ENCODE measurements at regions not wholly inside any gene's neighbourhood (a gene's known extent, or its start where the extent isn't known, plus 50 kb on each side); places are given as distances from the start of the nearest gene placed in this dataset.

- no peak for DNase-seq
These were observed 76.4 kb upstream of the ZMIZ1 start for GRCh38 chr10:78992333-78992732.

GRCh38 chr10:78993261-78993945 is 75.4 kb upstream of the ZMIZ1 start:
- H3K4me3 ChIP-seq, result no peak overlapping the region
- ATAC-seq, result no peak

More at GRCh38 chr10:78992333-78992732, 76.4 kb upstream of the ZMIZ1 start:
- H3K36me3 ChIP-seq, result no peaks in the 10 kb centered on the region
- intact Hi-C loops (cut with DNase I), result no loop called here
- H3K27ac ChIP-seq, result no peak overlapping the region
- no peaks in the 10 kb centered on the region for H3K9me3 ChIP-seq
- no peak for ATAC-seq
- TF ChIP-seq POLR2A (IDR thresholded peaks at IDR 0.05), result no peak
- H3K4me3 ChIP-seq, result no peak overlapping the region
- WGBS (ENCODE audit: insufficient coverage, low coverage, low lambda C conversion rate, missing lambda C conversion rate), result 77% methylated on average over 5 of the region's 6 CpGs
- H3K4me1 ChIP-seq, result peaks cover 0 to 12% (median 3%) of the 10 kb centered on the region in 4 donors
- no peaks in the 10 kb centered on the region for H3K27me3 ChIP-seq

GRCh38 chr10:78995987-78996791 is 72.6 kb upstream of the ZMIZ1 start:
- H3K4me3 ChIP-seq, result no peak overlapping the region
- H3K27ac ChIP-seq, result no peak overlapping the region
- WGBS (ENCODE audit: insufficient coverage, low coverage, low lambda C conversion rate, missing lambda C conversion rate), result 84% methylated on average over 10 of the region's 14 CpGs
- DNase-seq (no peak), ATAC-seq (no peak)
- TF ChIP-seq CTCF (IDR thresholded peaks at IDR 0.05) (no peak), POLR2A (IDR thresholded peaks at IDR 0.05) (no peak)
- H3K27me3 ChIP-seq, result no peaks in the 10 kb centered on the region
- H3K4me1 ChIP-seq, result peaks cover 0 to 27% (median 11%) of the 10 kb centered on the region in 4 donors
- H3K36me3 ChIP-seq, result no peaks in the 10 kb centered on the region
- no peaks in the 10 kb centered on the region for H3K9me3 ChIP-seq
- intact Hi-C loops (cut with DNase I), result no loop called here

More at GRCh38 chr10:78993261-78993945, 75.4 kb upstream of the ZMIZ1 start:
- Histone ChIP-seq H3K9me3 (no peaks in the 10 kb centered on the region), H3K27ac (no peak overlapping the region), H3K36me3 (no peaks in the 10 kb centered on the region), H3K27me3 (no peaks in the 10 kb centered on the region), H3K4me1 (peaks cover 0 to 22% (median 8%) of the 10 kb centered on the region in 4 donors)
- TF ChIP-seq POLR2A (IDR thresholded peaks at IDR 0.05), result no peak
- DNase-seq, result no peak
- intact Hi-C loops (cut with DNase I), result no loop called here
- WGBS (ENCODE audit: insufficient coverage, low coverage, low lambda C conversion rate, missing lambda C conversion rate), result 88% methylated on average over 4 of the region's 10 CpGs

GRCh38 chr10:78996792-78997129 is 72.0 kb upstream of the ZMIZ1 start:
- Histone ChIP-seq H3K4me1 (peaks cover 0 to 27% (median 11%) of the 10 kb centered on the region in 4 donors), H3K27me3 (no peaks in the 10 kb centered on the region), H3K27ac (peak overlapping the region in 1 of 3 donors; percentile 24), H3K4me3 (no peak overlapping the region), H3K9me3 (no peaks in the 10 kb centered on the region), H3K36me3 (no peaks in the 10 kb centered on the region)
- no peak for TF ChIP-seq POLR2A (IDR thresholded peaks at IDR 0.05)
- TF ChIP-seq CTCF (IDR thresholded peaks at IDR 0.05), result no peak
- ATAC-seq (peak; percentile 62 to 87 (median 78)), DNase-seq (peak in 2 of 3 donors; percentile 60 to 80)
- intact Hi-C loops (cut with DNase I), result no loop called here
- 0% methylated on average over 2 of the region's 3 CpGs for whole genome bisulfite sequencing (ENCODE audit: insufficient coverage, low coverage, low lambda C conversion rate, missing lambda C conversion rate)

GRCh38 chr10:78997635-78998618 is 70.8 kb upstream of the ZMIZ1 start:
- H3K9me3 ChIP-seq, result no peaks in the 10 kb centered on the region
- WGBS (ENCODE audit: insufficient coverage, low coverage, low lambda C conversion rate, missing lambda C conversion rate), result 19% methylated on average over 7 of the region's 10 CpGs
- no peak for TF ChIP-seq CTCF (IDR thresholded peaks at IDR 0.05)
- no peak for TF ChIP-seq POLR2A (IDR thresholded peaks at IDR 0.05)
- H3K36me3 ChIP-seq, result no peaks in the 10 kb centered on the region
- H3K4me1 ChIP-seq, result peaks cover 0 to 27% (median 11%) of the 10 kb centered on the region in 4 donors
- intact Hi-C loops (cut with DNase I), result no loop called here
- H3K4me3 ChIP-seq, result no peak overlapping the region
- ATAC-seq (peak; percentile 72 to 82 (median 78)), DNase-seq (peak; percentile 48 to 78 (median 72))
- H3K27me3 ChIP-seq, result no peaks in the 10 kb centered on the region
- H3K27ac ChIP-seq, result peak overlapping the region in 2 of 3 donors; percentile 27 to 65

Measured in right lobe of liver (tissue), 6 donors.